ENCODE measurements at regions not wholly inside any gene's neighbourhood (a gene's known extent, or its start where the extent isn't known, plus 50 kb on each side); places are given as distances from the start of the nearest gene placed in this dataset.
"Not testable (repeated sequence)": the region's sequence is repeated elsewhere in the genome, so short reads cannot be mapped to it uniquely, and the experiment has no call there.

DNA sequence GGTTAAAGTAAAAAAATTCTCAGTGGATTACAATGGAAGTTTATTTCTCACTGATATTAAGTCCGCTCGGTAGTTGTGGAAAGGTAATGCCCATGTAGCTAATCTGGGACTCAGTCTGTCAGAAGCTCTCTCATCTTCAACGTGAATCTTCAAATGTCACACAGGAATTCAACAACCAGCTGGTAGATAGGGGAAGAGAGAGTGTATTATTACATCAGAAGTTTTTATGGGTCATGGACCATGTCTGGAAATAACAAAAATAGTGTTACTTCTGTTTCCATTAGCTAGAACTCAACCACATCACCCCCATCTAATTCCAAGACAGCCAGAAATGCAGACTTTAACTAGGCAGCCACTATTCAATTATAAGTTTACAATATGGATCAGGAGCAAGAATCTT lies 506.1 kb upstream of the HTR2C start:
- DNase-seq = no peak

DNA sequence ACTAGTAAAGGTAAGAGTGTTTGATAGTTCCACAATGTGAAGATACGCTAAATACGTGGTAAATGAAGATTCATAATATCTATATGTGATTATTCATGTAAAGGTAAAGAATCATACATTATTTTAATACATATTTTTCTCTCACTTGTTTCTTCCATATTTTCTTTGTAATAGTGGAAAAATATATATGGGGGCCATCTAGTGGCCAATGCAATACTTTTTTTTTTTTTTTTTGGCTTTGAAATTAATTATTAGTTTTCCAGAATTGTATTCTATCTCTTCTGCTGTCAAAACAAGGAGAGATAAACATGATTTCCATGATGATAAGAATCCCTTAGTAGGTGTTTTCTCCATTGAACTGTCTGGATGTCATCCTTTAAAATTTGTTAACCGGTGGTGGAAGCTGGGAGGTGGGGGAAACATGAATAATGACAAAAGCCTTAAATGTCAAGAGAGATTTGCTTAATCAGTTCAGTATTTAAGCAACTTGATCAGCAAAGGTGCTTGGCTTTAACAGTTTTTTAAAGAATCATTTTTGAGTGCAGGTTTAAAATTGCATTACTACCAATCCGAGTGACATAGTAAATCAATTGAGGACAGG lies 508.7 kb upstream of the HTR2C start:
- no peak for DNase-seq

DNA sequence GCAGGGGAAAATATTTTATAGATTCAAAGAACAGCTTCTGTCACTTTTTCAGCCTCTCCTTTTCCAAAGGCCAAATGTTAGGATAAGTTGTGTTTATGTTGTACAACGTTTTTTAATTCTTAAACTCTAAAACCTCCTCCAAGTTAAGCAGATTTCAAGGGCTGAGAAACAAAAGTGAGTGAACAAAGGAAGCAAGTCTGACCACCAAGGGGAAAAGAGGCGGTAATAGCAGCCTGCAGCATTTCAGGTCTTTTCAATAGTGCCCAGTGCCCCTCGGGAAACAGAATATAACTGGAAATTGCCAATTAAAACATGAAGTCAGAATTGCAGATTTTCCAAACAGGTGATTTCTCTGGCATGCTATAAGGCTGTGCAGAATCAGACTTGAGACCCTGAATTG lies 510.0 kb upstream of the HTR2C start:
- no peak for DNase-seq

DNA sequence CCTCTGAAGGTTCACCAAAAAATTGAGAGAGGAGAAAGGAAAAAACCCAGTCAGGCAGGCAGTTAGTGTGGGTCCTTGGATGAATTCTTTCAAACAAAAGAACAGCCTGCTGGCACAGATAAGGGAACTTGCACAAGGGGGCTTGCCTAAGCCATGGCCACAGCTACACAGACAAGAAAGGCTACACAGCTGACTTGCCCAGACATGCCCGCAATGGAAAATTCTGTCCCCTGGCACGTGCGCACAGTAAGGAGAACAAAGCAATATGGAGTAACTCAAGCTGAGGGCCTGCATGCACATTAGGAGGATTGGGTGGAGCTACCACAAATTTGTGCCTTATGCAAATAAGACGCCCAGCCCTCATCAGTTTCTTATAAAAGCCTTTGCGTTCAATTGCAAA lies 512.5 kb upstream of the HTR2C start:
- DNase-seq = no peak

DNA sequence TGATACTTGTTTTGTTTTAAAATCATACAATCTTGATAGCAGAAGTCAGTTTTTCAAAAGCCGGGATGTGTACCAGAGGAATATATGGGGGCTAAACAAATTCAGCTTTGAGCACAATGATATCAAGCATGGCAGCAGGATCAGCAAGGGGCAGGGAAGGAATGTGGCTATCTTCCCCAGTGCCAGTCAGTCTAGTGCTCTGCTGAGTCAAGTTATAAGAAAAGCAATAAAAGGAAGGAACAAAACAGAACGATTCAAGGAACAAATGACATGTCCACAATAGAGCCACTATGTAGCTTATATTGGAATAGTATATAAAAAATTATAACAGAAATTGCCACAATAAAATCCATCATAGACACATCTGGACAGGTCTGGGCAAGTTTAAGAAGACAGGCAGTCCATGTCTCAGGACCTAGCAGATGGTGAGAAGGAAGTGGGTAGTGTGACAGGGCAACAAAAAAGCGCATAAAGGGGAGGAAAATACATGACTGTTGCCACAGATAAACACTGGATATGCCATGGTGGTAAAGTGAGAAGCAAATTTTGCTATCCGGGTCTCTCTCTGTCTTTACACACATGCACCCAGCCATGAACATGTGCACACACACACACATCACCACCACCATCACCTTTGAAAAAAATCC lies 518.2 kb upstream of the HTR2C start:
- no peak for DNase-seq

DNA sequence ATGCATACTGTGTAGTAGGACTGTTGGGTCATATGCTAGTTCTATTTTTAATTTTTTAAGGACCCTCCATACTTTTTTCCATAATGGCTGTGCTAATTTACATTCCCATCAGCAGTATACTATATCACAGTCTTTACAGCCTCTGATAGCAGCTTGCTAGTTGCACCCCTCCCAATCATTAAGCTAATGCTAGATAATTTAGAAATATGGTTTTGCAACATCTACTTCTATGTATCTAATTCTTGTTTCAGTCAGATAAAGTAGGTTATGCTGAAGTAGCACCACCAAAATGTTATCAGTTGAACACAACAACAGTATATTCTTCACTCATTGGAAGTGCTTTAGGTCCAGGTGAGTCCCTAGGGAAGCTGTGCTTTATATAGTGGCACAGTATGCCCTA lies 522.7 kb upstream of the HTR2C start:
- no peak for DNase-seq

DNA sequence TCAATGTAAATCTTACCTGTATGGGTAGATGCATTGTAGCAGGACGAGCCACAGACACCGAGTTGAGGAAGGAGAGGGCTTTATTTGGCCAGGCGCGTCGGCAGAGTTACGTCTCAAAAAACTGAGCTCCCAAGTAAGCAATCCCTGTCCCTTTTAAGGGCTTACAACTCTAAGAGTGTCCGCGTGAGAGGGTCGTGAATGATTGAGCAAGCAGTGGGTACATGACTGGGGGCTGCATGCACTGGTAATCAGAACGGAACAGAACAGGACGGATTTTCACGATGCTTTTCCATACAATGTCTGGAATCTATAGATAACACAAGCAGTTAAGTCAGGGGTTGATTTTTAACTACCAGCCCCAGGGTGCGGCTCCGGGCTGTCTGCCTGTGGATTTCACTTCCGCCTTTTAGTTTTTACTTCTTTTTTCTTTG lies 524.9 kb upstream of the HTR2C start:
- DNase-seq = no peak

DNA sequence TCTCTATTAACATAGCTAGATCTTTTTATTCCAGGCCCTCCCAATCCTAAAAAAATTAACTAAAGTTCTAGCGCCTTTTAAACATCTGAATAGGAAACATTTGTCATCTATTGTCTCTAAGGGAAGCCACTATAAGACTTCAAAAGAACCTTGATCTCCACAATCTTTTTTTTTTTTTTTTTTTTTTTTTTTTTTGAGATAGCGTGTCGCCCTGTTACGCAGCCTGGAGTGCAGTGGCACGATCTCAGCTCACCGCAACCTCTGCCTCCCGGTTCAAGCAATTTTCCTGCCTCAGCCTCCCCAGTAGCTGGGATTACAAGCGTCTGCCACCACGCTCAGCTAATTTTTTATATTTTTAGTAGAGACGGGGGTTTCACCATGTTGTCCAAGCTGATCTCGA lies 526.5 kb upstream of the HTR2C start:
- not testable (repeated sequence) for DNase-seq

DNA sequence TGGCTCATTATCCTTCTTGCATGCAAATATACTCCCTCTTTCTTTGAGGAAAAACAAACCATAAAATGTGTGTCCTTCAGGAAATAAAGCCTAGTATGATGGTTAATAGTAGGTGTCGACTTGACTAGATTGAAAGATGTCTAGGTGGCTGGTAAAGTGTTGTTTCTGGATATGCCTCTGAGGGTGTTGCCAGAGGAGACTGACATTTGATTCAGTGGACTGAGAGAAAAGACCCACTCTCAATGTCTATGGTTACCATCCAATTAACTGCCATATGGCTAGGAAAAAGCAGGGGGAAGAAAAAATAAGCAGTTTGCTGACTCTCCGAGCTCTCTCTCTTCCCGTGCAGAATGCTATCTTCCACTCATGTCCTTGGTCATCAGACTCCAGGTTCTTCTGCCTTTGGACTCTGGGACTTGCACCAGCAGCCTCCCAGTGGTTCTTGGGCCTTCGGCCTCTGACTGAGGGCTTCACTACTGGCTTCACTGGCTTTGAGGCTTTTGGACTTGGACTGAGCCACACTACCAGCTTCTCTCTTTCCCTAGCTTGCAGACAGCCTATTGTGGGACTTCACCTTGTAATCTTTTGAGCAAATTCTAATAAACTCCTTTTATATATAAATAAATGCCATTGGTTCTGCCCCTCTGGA lies 532.1 kb upstream of the HTR2C start:
- DNase-seq = no peak

DNA sequence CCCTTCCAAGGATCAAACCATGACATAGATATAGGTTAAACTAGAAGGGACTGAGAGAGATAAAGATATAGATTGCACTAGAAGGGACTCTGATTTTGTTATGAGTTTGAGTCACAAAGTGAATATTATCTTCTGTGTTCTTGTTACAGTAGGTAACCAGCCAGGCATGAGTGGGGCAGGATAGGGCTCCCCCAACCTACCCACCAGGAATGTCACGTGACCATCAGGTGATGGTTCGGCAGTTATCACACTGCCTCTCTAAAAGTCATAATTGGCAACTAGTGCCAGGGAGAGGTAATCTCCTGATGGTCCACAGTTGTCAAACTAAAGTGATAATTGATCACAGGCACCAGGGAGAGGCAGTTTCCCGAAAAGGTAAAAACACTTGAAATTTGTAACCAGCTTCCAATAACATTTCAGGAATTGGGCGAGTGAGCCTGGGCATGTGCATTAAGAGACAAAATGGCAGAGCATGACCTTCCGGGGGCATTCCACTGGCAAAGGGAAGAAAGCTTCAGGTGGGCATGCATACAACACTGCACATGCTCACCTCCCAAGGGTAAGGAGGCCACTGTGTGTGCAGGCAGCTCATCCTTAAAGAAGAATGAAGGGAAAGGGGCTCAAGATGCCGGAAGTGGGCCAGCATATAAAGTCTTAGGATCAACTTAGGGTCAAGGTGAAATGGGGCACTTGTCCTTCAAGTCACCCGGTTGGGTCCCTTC lies 533.6 kb upstream of the HTR2C start:
- no peak for DNase-seq

DNA sequence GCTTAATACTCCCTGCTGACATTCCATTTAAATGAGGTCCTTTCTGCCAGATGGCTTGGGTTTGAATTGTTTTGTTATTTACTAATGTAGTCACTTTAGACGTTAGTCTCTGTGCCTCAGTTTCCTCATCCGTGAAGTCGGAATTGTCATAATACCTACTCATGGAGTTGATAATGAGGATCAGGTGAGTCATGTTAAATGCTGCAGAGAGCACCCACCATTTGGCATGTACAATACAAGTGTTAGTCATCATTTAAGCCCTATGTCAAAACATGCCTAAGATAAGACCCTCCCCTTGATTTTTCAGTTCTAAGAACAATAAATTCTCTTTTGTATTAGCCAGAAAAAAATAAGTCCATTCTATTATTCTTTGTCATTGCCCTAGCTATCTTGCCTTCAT lies 534.8 kb upstream of the HTR2C start:
- DNase-seq = no peak

DNA sequence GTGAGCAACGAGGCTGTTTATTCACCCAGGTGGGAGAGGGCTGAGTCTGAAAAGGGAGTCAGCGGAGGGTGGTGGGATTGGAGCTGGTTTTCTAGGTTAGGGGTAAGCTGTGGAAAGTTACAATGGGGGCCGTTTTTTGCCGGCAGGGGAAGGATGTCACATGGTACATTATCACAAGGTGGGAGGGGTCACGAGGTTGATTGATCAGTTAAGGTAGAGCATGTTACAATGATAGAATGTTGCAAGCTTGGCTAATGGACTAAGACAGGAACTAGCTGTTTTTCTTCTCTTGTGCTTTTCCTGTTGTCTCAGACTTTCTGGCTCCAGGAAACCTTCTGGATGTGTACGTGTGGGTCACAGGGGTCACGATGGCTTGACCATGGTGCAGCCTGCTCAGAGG lies 536.3 kb upstream of the HTR2C start:
- DNase-seq = no peak

DNA sequence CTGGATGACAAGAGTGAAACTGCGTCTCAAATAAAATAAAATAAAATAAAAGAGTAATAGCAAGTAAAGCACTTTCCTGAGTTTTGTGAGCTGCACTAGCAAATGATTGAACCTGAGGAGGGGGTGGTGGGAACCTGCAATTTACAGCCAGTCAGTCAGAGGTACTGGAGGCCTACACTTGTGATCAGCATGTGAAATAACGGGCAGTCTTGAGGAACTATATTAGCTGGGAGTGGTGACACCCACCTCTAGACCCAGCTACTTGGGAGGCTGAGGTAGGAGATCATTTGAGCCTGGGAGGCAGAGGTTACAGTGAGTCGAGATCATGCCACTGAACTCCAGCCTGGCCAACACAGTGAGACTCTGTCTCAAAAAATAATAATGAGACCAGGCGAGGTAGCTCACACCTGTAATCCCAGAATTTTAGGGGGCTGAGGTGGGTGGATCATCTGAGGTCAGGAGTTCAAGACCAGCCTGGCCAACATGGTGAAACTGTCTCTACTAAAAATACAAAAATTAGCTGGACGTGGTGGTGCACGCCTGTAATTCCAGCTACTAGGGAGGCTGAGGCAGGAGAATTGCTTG lies 537.1 kb upstream of the HTR2C start:
- no peak for DNase-seq

DNA sequence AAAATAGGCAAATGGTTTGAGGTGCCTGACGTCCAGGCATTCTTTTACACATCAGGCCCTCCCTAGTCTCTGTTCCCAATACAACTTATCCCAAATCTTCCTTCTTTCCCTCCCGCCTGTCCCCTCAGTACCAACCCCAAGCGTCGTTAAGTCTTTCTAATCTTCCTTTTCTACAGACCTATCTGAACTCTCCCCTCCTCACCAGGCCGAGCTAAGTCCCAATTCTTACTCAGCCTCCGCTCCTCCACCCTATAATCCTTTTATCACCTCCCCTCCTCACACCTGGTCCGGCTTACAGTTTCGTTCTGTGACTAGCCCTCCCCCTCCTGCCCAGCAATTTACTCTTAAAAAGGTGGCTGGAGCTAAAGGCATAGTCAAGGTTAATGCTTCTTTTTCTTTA lies 542.4 kb upstream of the HTR2C start:
- DNase-seq = not testable (repeated sequence)

DNA sequence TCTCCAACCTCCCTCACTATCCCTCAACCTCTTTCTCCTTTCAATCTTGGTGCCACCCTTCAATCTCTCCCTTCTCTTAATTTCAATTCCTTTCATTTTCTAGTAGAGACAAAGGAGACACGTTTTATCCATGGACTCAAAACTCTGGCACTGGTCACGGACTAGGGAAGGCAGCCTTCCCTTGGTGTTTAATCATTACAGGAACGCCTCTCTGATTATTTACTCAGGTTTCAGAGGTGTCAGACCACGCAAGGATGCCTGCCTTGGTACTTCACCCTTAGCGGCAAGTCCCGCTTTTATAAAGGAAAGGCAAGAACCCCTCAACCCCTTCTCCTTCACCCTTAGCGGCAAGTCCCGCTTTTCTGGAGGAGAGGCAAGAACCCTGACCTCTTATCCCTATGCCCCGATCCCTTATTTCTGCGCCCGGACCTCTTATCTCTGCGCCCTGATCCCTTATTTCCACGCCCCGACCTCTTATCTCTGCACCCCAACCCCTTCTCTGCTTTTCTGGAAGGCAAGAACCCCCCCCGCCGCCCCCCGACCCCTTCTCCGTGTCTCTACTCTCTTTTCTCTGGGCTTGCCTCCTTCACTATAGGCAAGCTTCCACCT lies 543.1 kb upstream of the HTR2C start:
- not testable (repeated sequence) for DNase-seq

DNA sequence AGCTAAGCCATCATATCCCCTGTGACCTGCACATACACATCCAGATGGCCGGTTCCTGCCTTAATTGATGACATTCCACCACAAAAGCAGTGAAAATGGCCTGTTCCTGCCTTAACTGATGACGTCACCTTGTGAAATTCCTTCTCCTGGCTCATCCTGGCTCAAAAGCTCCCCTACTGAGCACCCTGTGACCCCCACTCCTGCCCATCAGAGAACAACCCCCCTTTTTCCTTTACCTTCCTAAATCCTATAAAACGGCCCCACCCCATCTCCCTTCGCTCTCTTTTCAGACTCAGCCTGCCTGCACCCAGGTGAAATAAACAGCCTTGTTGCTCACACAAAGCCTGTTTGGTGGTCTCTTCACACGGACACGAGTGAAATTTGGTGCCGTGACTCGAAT lies 543.8 kb upstream of the HTR2C start:
- DNase-seq = not testable (repeated sequence)

DNA sequence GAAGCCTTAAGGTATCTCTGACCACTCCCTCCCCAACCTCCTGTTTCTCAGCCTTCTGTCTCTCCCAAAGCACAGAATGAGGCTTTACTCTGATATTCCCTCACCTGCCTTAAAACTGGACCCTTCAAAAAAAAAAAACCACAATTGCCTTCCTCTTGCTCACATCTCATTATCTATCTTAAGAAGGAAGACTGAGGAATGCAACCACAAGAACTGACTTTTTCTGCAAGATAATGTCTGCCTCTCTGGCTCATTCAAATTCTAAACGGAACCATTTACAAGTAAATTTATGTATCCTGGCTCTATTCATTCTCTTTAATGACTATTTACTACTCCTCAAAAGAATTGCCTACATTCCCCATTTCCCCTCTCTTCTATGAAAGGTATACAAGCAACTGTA lies 545.5 kb upstream of the HTR2C start:
- no peak for DNase-seq

DNA sequence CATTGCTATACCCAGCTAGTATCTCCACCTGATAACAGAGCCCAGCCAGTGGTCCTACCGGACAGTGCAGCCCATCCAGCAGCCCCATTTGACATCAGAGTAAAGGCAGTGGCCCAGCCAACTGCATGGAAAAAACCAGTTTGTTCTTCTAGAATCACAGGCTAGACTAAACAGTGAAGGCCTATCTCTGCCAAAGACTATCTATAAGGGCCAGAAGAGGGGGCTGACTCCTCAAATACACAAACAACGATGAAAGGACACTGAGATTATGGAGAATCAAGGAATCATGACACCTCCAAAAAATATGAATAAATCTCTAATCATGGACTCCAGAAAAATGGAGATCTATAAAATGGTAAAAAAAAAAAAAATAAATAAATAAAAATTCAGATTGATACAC lies 546.4 kb upstream of the HTR2C start:
- DNase-seq = no peak

DNA sequence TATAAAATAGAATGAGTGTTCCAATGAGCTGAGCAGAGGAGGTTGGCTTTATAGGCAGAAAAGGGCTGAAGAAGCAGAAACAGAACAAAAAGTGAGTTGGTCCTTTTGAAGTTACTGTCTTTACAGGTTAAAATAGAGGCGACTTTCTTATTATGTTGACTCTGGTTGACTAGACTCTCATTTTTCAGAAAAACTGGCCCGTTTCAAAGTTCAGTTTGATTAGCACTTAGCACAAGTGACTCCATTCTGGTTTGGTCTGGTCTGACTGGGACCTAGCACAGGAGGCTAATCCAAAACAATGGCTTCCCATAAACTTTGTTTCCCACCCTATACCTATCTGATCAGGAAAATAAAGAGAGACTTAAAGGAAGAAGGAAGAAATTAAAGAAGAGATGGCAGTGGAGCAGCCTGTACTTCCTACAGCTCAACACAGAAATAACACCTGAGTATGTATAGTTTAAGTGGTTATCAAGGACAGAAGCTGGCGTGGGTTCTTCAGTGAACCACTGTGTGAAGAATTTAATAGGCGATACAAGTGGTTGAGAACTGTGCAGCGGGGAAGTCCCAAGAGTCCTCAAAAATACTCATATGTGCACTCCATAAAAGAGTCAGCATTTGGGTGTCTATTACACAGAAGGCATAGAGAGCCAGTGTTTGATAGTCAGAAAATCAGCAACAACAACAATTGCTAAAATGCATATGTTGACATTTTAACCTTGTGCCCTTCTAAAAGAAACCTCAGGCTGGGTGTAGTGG lies 554.8 kb upstream of the HTR2C start:
- DNase-seq = no peak

DNA sequence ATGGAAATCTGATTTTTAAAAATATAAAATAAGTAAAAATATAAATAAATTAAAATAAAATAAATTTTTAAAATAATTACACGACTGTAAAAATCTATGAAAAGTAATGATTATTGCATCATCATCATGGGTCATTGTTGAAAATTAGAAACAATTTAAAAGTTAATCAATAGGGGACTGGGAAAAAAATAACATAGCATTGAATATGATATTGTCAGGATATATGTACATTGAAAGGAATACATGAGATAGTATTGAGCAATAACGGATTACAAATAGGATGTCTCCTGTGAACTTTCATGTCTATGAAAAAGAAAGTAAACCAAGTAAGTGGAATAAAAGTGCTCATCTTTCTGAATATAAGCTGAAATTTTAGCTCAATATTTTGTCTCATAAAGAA lies 566.8 kb upstream of the HTR2C start:
- no peak for DNase-seq

DNA sequence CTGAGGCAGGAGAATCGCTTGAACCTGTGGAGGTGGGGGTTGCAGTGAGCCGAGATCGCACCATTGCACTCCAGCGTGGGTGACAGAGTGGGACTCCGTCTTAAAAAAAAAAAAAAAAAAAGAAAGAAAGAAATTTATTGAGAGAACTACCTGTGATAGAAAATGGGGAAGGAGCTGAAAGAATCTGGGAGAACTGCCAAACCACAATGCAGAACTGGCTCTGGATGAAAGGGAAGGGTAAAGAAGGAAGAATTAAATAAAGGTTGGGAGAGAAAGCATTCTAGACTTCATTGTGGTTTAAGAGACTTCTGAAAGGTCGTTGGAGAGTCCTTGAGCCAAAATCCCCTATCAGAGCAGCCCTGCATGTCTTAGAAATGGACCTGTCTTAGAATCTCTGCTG lies 567.9 kb upstream of the HTR2C start:
- DNase-seq = no peak

DNA sequence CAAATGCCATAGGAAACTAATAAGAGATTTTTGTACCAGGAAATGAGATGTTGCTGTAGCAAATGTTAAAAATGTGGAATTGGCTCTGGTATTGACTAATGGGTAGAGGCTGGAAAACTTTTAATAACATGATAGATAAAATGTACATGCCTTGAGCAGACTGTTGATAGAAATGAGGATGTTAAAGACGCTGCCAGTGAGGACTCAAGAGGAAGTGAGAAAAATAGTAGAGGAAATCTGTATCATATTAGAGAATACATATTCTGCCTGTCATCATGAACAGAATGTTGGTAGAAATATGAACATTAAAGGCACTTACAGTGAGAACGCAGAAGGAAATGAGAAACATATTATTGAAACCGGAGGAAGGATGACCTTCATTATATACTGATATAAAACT lies 577.2 kb upstream of the HTR2C start:
- DNase-seq = no peak
